Muscle of leg (tissue), 3 donors: ENCODE measurements at regions not wholly inside any gene's neighbourhood (a gene's known extent, or its start where the extent isn't known, plus 50 kb on each side); places are given as distances from the start of the nearest gene placed in this dataset.

Experiments
- DNase-seq: peaks from one replicate; pipeline ENCODE4 v3.0.0; 2013
- H3K27ac ChIP-seq: one replicate; pipeline ENCODE4 v1.5.1; 2013; ENCODE audit warnings: mild to moderate bottlenecking, low read length, control low read depth
- H3K27me3 ChIP-seq: one replicate; pipeline ENCODE4 v1.6.1; 2013; ENCODE audit warnings: low read length; ENCODE audit not compliant: control insufficient read depth, insufficient read depth
- H3K36me3 ChIP-seq: one replicate; pipeline ENCODE4 v1.6.1; 2013; ENCODE audit warnings: low read length; ENCODE audit not compliant: control insufficient read depth, insufficient read depth
- H3K4me1 ChIP-seq: one replicate; pipeline ENCODE4 v1.6.1; 2013; ENCODE audit warnings: low read length; ENCODE audit not compliant: control insufficient read depth, insufficient read depth
- H3K4me3 ChIP-seq: one replicate; pipeline ENCODE4 v1.5.1; 2013; ENCODE audit warnings: low read length, control low read depth
- H3K9me3 ChIP-seq: replicated peaks from 2 replicates; pipeline ENCODE4 v1.6.1; 2013; ENCODE audit warnings: low read depth, low read length; ENCODE audit not compliant: control insufficient read depth
- WGBS: methylation state at CpG from one replicate; pipeline ENCODE4 v1.1.5; 2013; ENCODE audit warnings: missing lambda C conversion rate; ENCODE audit not compliant: insufficient coverage; 5-methylcytosine and 5-hydroxymethylcytosine counted together

DNA sequence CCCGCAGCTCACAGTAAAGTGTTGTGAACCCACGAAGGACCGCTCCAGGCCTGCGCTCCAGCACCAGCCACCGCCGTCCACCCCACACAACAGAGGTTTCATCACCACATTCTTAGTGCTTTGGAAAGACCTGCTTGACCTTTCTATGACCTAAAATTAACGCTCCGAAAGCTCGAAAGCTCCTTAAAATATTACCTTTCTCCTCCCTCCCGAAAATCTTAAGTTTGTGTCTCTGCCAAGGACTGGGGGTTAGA lies 149.2 kb downstream of the TWIST2 start:
- peaks cover 12% of the 10 kb centered on the region for H3K9me3 ChIP-seq
- peaks cover 8% of the 10 kb centered on the region for H3K27me3 ChIP-seq
- H3K36me3 ChIP-seq: no peaks in the 10 kb centered on the region
- DNase-seq: no peak
- peaks cover 14% of the 10 kb centered on the region for H3K4me1 ChIP-seq
- WGBS: 62% methylated on average over 9 of the region's 10 CpGs
- no peak overlapping the region for H3K27ac ChIP-seq
- no peak overlapping the region for H3K4me3 ChIP-seq

- no peak for DNase-seq
- H3K4me1 ChIP-seq: peaks cover 18% of the 10 kb centered on the region
- no peak overlapping the region for H3K27ac ChIP-seq
- H3K36me3 ChIP-seq: no peaks in the 10 kb centered on the region
- no peak overlapping the region for H3K4me3 ChIP-seq
- H3K9me3 ChIP-seq: peaks cover 12% of the 10 kb centered on the region
- 86% methylated on average over 5 of the region's 10 CpGs for WGBS
- peaks cover 11% of the 10 kb centered on the region for H3K27me3 ChIP-seq
Measured at GRCh38 chr2:238997684-238998083, 149.8 kb downstream of the TWIST2 start.
